Right lobe of liver (tissue), 6 donors: ENCODE measurements at regions not wholly inside any gene's neighbourhood (a gene's known extent, or its start where the extent isn't known, plus 50 kb on each side); places are given as distances from the start of the nearest gene placed in this dataset.

ENCODE experiments used
- ATAC-seq, 4 donors: fragments of 200-7000 bp; cut with Tn5 transposase; one replicate each; pipeline ENCODE4 v1.9.1; 2020; ENCODE audit warnings: mild to moderate bottlenecking in 4 of 4, moderate library complexity in 4 of 4
- DNase-seq, 3 donors: peaks; one replicate each; pipeline ENCODE4 v3.0.0-alpha.2; 2020
- H3K27ac ChIP-seq, 3 donors: fragments of 200-600 bp; one replicate each; pipeline ENCODE4 v1.8.0; 2022
- H3K27me3 ChIP-seq, 2 donors: fragments of 200-600 bp; one replicate each; pipeline ENCODE4 v1.8.0; 2022
- H3K36me3 ChIP-seq, 4 donors: fragments of 200-600 bp; sonication (generic) in 1 of 4; one replicate each; pipeline versions ENCODE4 v1.5.1 to v1.8.0; 2017 to 2022; ENCODE audit warnings: control low read depth in 1 of 4
- H3K4me1 ChIP-seq, 4 donors: fragments of 200-600 bp; sonication (generic) in 1 of 4; one replicate each; pipeline versions ENCODE4 v1.5.1 to v1.8.0; 2017 to 2022; ENCODE audit warnings: control low read depth in 1 of 4
- H3K4me3 ChIP-seq, 3 donors: fragments of 200-600 bp; one replicate each; pipeline ENCODE4 v1.8.0; 2022
- H3K9me3 ChIP-seq, 4 donors: fragments of 200-600 bp; sonication (generic) in 1 of 4; one replicate each; pipeline versions ENCODE4 v1.5.1 to v1.8.0; 2017 to 2022; ENCODE audit warnings: control low read depth in 1 of 4
- CTCF ChIP-seq, 4 donors: fragments of 200-600 bp in 3 of 4; fragments of 450-650 bp in 1 of 4; IDR thresholded peaks; one replicate each; pipeline versions ENCODE4 v1.5.1 to v1.8.0; 2016 to 2022; ENCODE audit warnings: antibody characterized with exemption in 4 of 4, mild to moderate bottlenecking in 2 of 4
- POLR2A ChIP-seq: fragments of 450-650 bp; IDR thresholded peaks from one replicate; pipeline ENCODE4 v1.6.1; 2017; ENCODE audit warnings: antibody characterized with exemption, mild to moderate bottlenecking
- WGBS: methylation state at CpG from one replicate; pipeline ENCODE4 v1.1.6; 2018; ENCODE audit warnings: low coverage, low lambda C conversion rate; ENCODE audit not compliant: insufficient coverage; ENCODE audit errors: missing lambda C conversion rate; 5-methylcytosine and 5-hydroxymethylcytosine counted together
- intact Hi-C, 2 donors: fragments of 100-400 bp; cut with DNase I; formaldehyde crosslinking; loops; one replicate each; pipeline versions ENCODE4 v1.11.2 to v1.14.1; 2022
- donor health status: DM: no; HTN: yes; CAD: no.
- donor health status: DM: no; HTN: no; CAD: no.
- donor health status: DM: no; HTN: no; CAD: no.
- donor health status: DM: no; HTN: yes; CAD: no.
- donor health status: DM: no; HTN: yes; CAD: no.

- no peak for DNase-seq
- Histone ChIP-seq H3K27me3 (no peaks in the 10 kb centered on the region), H3K4me3 (no peak overlapping the region), H3K4me1 (no peaks in the 10 kb centered on the region), H3K27ac (no peak overlapping the region), H3K36me3 (no peaks in the 10 kb centered on the region), H3K9me3 (no peaks in the 10 kb centered on the region)
- ATAC-seq: no peak
- intact Hi-C loops: no loop called here
- 30% methylated on average over 1 of the region's 1 CpG for WGBS
- TF ChIP-seq CTCF (IDR thresholded peaks at IDR 0.05): no peak
Observed at GRCh38 chr6:66699385-66699784, 992.4 kb upstream of the EYS start.

- no peaks in the 10 kb centered on the region for H3K36me3 ChIP-seq
- H3K4me3 ChIP-seq: no peak overlapping the region
- DNase-seq: no peak
- intact Hi-C loops: no loop called here
- 63% methylated on average over 4 of the region's 4 CpGs for WGBS
- ATAC-seq: no peak
- H3K9me3 ChIP-seq: no peaks in the 10 kb centered on the region
- TF ChIP-seq POLR2A: no peak
- TF ChIP-seq CTCF (IDR thresholded peaks at IDR 0.05): no peak
- H3K27ac ChIP-seq: no peak overlapping the region
- no peaks in the 10 kb centered on the region for H3K27me3 ChIP-seq
- H3K4me1 ChIP-seq: no peaks in the 10 kb centered on the region
Observed at GRCh38 chr6:66689608-66690007, 982.6 kb upstream of the EYS start.

GRCh38 chr6:66687611-66688140 lies 980.6 kb upstream of the EYS start:
- ATAC-seq (no peak), DNase-seq (no peak)
- no peaks in the 10 kb centered on the region for H3K9me3 ChIP-seq
- TF ChIP-seq POLR2A (no peak), CTCF (IDR thresholded peaks at IDR 0.05) (no peak)
- 22% methylated on average over 3 of the region's 3 CpGs for WGBS
- intact Hi-C loops: no loop called here
- H3K4me3 ChIP-seq: no peak overlapping the region
- no peak overlapping the region for H3K27ac ChIP-seq
- no peaks in the 10 kb centered on the region for H3K4me1 ChIP-seq
- no peaks in the 10 kb centered on the region for H3K36me3 ChIP-seq
- no peaks in the 10 kb centered on the region for H3K27me3 ChIP-seq

- H3K4me1 ChIP-seq: no peaks in the 10 kb centered on the region
- H3K36me3 ChIP-seq: no peaks in the 10 kb centered on the region
- DNase-seq (no peak), ATAC-seq (no peak)
- no peaks in the 10 kb centered on the region for H3K9me3 ChIP-seq
- no peaks in the 10 kb centered on the region for H3K27me3 ChIP-seq
- no peak overlapping the region for H3K4me3 ChIP-seq
- WGBS: 76% methylated on average over 5 of the region's 5 CpGs
- intact Hi-C loops: no loop called here
- TF ChIP-seq CTCF (IDR thresholded peaks at IDR 0.05) (no peak), POLR2A (no peak)
- H3K27ac ChIP-seq: no peak overlapping the region
Observed at GRCh38 chr6:66675906-66676305, 968.9 kb upstream of the EYS start.

- ATAC-seq (no peak), DNase-seq (no peak)
- H3K27ac ChIP-seq: no peak overlapping the region
- H3K27me3 ChIP-seq: no peaks in the 10 kb centered on the region
- 71% methylated on average over 4 of the region's 4 CpGs for WGBS
- intact Hi-C loops: no loop called here
- H3K36me3 ChIP-seq: no peaks in the 10 kb centered on the region
- no peak for TF ChIP-seq CTCF (IDR thresholded peaks at IDR 0.05)
- no peak for TF ChIP-seq POLR2A
- H3K9me3 ChIP-seq: no peaks in the 10 kb centered on the region
- no peaks in the 10 kb centered on the region for H3K4me1 ChIP-seq
- H3K4me3 ChIP-seq: no peak overlapping the region
Observed at GRCh38 chr6:66664112-66664511, 957.1 kb upstream of the EYS start.
